ENCODE measurements at regions not wholly inside any gene's neighbourhood (a gene's known extent, or its start where the extent isn't known, plus 50 kb on each side); places are given as distances from the start of the nearest gene placed in this dataset. TPM values are rescaled to one million over a fixed set of nuclear protein-coding genes. Genes with fewer than 3 reads are reported as not detected.

DNA sequence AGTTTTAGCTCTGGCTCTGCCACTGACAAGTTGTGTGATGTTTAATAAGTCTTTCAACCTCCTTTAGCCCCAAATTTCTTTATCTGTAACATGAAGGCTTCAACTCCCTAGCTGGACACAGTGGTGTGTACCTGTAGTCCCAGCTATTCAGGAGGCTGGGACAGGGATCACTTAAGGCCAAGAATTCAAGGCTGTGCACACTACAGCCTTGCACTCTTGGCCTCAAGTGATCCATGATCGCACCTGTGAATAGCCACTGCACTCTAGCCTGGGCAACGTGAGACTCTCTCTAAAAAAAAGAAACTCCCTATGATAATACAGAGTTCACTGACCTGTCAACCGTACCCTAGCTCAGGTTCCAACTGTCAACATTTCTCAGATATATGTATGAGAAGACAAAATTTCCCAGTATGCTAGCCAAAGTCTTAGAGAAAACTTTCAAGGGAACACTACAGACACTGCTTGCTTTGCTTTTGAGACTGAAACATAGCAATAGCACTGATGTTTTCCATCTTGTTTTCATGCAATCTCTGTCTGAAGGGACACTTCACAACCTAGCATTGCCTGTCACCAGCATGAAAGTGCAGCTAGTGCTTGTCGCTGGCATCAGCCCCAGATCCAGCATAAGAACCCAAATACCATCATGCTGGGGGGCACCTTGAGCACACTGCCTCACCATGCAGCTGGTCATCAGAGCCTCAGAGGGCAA lies 51.6 kb upstream of the PTPN13 start:
- intact Hi-C loops (cut with DNase I) = no loop called here
- 80% methylated on average over 4 of the region's 4 CpGs for WGBS
- Histone ChIP-seq H3K27ac (no peak overlapping the region), H3K27me3 (replicated peaks; ENCODE audit: insufficient read depth) (no peaks in the 10 kb centered on the region), H3K4me3 (no peak overlapping the region), H3K9me3 (no peaks in the 10 kb centered on the region), H3K4me1 (replicated peaks) (no peaks in the 10 kb centered on the region), H3K36me3 (no peaks in the 10 kb centered on the region)
- TF ChIP-seq POLR2AphosphoS5 (IDR thresholded peaks at IDR 0.05) = no peak
- TF ChIP-seq, protein P1, sequence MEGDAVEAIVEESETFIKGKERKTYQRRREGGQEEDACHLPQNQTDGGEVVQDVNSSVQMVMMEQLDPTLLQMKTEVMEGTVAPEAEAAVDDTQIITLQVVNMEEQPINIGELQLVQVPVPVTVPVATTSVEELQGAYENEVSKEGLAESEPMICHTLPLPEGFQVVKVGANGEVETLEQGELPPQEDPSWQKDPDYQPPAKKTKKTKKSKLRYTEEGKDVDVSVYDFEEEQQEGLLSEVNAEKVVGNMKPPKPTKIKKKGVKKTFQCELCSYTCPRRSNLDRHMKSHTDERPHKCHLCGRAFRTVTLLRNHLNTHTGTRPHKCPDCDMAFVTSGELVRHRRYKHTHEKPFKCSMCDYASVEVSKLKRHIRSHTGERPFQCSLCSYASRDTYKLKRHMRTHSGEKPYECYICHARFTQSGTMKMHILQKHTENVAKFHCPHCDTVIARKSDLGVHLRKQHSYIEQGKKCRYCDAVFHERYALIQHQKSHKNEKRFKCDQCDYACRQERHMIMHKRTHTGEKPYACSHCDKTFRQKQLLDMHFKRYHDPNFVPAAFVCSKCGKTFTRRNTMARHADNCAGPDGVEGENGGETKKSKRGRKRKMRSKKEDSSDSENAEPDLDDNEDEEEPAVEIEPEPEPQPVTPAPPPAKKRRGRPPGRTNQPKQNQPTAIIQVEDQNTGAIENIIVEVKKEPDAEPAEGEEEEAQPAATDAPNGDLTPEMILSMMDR (IDR thresholded peaks at IDR 0.05) = no peak
- TF ChIP-seq POLR2A (IDR thresholded peaks at IDR 0.05) = no peak
- DNase-seq (ENCODE audit: low spot score) = no peak

DNA sequence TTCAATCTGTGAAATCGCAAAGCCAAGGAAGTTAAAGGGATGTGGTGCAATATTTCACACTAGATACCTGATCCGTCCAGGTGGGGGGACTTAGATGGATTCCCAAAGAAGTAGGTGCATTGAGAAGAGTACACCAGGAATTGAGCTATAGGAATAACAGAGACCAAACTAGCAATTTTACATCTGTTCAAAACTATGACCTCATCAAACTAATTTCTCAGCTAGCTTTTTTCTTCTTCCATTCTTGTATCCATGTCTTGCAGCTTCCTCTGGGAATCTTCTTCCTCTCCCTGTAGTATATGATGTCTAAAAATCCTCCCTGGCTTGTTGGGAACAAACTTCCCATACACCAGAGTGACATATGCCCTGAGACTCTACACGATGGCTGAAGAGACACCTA lies 51.0 kb upstream of the PTPN13 start:
- H3K27me3 ChIP-seq (replicated peaks; ENCODE audit: insufficient read depth) = no peaks in the 10 kb centered on the region
- H3K9me3 ChIP-seq = no peaks in the 10 kb centered on the region
- H3K4me3 ChIP-seq = no peak overlapping the region
- intact Hi-C loops (cut with DNase I) = no loop called here
- TF ChIP-seq POLR2A (IDR thresholded peaks at IDR 0.05) (no peak), POLR2AphosphoS5 (IDR thresholded peaks at IDR 0.05) (no peak)
- TF ChIP-seq, protein P1 (IDR thresholded peaks at IDR 0.05) = no peak
- WGBS = 81% methylated on average over 3 of the region's 3 CpGs
- no peaks in the 10 kb centered on the region for H3K4me1 ChIP-seq (replicated peaks)
- H3K36me3 ChIP-seq = no peaks in the 10 kb centered on the region
- no peak for DNase-seq (ENCODE audit: low spot score)
- H3K27ac ChIP-seq = no peak overlapping the region

DNA sequence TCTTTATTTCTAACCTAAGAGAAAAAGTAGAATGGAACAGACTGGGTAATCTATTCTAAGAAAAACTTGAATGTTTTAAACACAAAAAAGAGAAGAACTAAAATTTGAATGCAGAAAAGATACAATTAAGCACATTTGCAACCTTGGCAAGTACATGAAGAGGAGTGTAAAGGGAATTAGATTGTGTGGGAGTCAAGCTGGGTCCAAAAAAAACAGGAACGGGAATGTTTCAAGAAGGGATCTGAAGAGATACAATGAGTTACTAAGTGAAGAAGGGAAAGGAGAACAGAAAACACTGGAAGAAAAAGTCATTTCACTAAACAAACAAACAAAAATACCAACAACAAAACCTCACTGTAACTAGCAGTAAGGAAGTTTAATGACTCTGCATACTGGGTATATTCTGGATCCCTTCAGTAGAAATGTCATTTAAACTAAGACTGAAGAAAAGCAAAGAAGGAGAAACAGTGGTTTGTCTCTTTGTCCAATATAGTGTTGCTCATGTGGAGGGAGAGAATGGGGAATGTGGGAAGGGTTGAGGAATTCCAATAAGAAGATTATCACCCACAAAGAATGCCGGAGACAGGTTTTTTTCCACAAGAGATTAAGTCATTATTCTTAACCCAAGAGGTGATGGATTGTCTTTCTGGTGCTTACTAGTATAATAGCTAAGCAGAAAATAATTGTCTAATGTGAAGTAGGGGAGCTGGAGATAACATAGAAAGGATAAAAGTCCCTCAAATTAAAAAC lies 50.4 kb upstream of the PTPN13 start:
- Histone ChIP-seq H3K9me3 (no peaks in the 10 kb centered on the region), H3K27me3 (replicated peaks; ENCODE audit: insufficient read depth) (no peaks in the 10 kb centered on the region), H3K27ac (no peak overlapping the region), H3K36me3 (no peaks in the 10 kb centered on the region), H3K4me1 (replicated peaks) (no peaks in the 10 kb centered on the region), H3K4me3 (no peak overlapping the region)
- no peak for DNase-seq (ENCODE audit: low spot score)
- 49% methylated on average over 2 of the region's 2 CpGs for WGBS
- intact Hi-C loops (cut with DNase I) = no loop called here
- TF ChIP-seq POLR2A (IDR thresholded peaks at IDR 0.05) (no peak), POLR2AphosphoS5 (IDR thresholded peaks at IDR 0.05) (no peak)
- TF ChIP-seq, protein P1 (IDR thresholded peaks at IDR 0.05) = no peak

DNA sequence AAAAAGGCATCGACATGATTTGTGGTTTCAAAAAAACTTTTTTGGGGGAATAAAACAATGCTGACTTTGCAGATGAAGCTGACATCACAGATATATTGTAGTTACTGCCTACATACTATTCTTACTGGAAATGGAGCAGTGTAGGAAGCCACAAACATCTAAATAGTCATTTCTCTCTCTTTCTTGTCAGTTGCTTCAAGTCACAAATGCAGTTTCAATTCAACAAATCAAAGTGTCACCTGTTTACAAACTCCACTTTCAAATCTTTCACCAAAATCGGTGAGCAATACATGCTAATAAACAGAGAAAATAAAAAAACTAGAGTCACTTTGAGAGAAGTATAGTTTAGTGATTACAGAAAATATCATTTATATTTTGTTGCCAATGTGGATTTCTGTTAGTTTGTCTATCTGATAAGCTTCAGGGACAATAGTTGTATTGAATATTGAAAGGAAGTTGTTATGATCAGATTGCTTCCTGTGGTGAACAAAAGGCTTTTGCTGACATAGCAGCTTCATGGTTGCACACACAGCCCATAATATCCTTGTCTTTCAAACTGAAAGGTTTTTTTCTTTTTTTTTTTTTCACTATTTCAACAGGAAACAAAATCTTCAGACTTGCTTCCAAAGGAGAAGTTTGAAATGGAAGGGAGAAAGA lies 49.7 kb upstream of the PTPN13 start:
- no peak for DNase-seq (ENCODE audit: low spot score)
- WGBS = 46% methylated on average over 2 of the region's 2 CpGs
- TF ChIP-seq, protein P1 (IDR thresholded peaks at IDR 0.05) = no peak
- TF ChIP-seq POLR2AphosphoS5 (IDR thresholded peaks at IDR 0.05) = no peak
- TF ChIP-seq POLR2A (IDR thresholded peaks at IDR 0.05) = no peak
- Histone ChIP-seq H3K9me3 (no peaks in the 10 kb centered on the region), H3K27me3 (replicated peaks; ENCODE audit: insufficient read depth) (no peaks in the 10 kb centered on the region), H3K4me3 (no peak overlapping the region), H3K36me3 (no peaks in the 10 kb centered on the region), H3K27ac (no peak overlapping the region), H3K4me1 (replicated peaks) (no peaks in the 10 kb centered on the region)
- intact Hi-C loops (cut with DNase I) = no loop called here

Small RNAs in the stretch of these regions (microRNA-seq; reads per million reads assigned to microRNA genes)
- gene MIR4452 = not detected

Small RNAs in the stretch of these regions (small RNA-seq; reads per million reads assigned to genes)
- gene MIR4452 = 0 reads per million in 2 donors
